Transverse colon (tissue), 3 donors: ENCODE measurements at regions not wholly inside any gene's neighbourhood (a gene's known extent, or its start where the extent isn't known, plus 50 kb on each side); places are given as distances from the start of the nearest gene placed in this dataset.

Experiments used
- POLR2A ChIP-seq: fragments of 450-650 bp; IDR thresholded peaks from one replicate; pipeline ENCODE4 v1.6.1; 2016; ENCODE audit warnings: antibody characterized with exemption, mild to moderate bottlenecking, moderate library complexity
- POLR2AphosphoS5 ChIP-seq, 3 donors: sonication (generic); formaldehyde crosslinking; IDR thresholded peaks; one replicate each; pipeline ENCODE4 v1.6.1; 2016; ENCODE audit warnings: antibody characterized with exemption in 3 of 3

DNA sequence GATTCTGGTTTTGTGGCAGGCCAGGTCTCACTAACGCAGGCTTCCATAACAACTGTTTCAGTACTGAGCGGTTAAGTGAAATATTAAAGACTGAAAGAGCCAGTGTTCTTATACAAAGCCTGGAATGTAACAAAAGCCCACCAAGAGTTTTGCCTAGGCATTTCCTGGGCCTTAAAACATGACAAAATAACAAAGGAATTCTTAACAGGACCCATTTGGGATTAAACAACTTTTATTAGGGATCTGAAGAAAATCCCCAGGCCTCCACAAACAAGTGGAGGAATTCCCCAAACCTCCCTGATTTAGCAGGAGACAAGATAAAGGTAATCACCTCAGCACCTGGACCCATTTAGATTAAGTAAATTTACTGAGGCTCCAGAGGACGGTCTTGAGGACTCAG lies 799.7 kb upstream of the SPRY2 start:
- TF ChIP-seq POLR2AphosphoS5 (IDR thresholded peaks at IDR 0.05) (no peak), POLR2A (no peak)
